ENCODE measurements at regions not wholly inside any gene's neighbourhood (a gene's known extent, or its start where the extent isn't known, plus 50 kb on each side); places are given as distances from the start of the nearest gene placed in this dataset.

- TF ChIP-seq CTCF (IDR thresholded peaks at IDR 0.05; ENCODE audit: control extremely low read depth in 1 of 3, insufficient read depth in 1 of 3, low read depth in 1 of 3, low read length in 3 of 3) (no peak), SP1 (IDR thresholded peaks at IDR 0.05; ENCODE audit: low read depth, low read length) (no peak), TAF1 (IDR thresholded peaks at IDR 0.05; ENCODE audit: low read depth, low read length) (no peak), SIX5 (IDR thresholded peaks at IDR 0.05; ENCODE audit: low read depth, low read length) (no peak), MAFK (IDR thresholded peaks at IDR 0.05; ENCODE audit: low read depth, low read length) (no peak), CHD1 (IDR thresholded peaks at IDR 0.05; ENCODE audit: low read depth, low read length) (no peak), EZH2 (IDR thresholded peaks at IDR 0.05; ENCODE audit: low read depth, low read length, severe bottlenecking) (no peak), JUN (IDR thresholded peaks at IDR 0.05; ENCODE audit: low read depth, low read length) (no peak), ATF3 (IDR thresholded peaks at IDR 0.05; ENCODE audit: insufficient read depth, low read depth, low read length) (no peak), TBP (IDR thresholded peaks at IDR 0.05; ENCODE audit: low read depth, low read length) (no peak), HDAC6 (IDR thresholded peaks at IDR 0.05; ENCODE audit: low read depth, low read length) (no peak), JUND (IDR thresholded peaks at IDR 0.05; ENCODE audit: low read length) (no peak), YY1 (IDR thresholded peaks at IDR 0.05; ENCODE audit: low read depth, low read length) (no peak), BRCA1 (IDR thresholded peaks at IDR 0.05; ENCODE audit: low read depth, low read length) (no peak)
Measured at GRCh38 chr1:172941471-172941870, 109.3 kb downstream of the TNFSF18 start.

Data from H1 (cell line).